LHCN-M2 (cell line): ENCODE measurements at regions not wholly inside any gene's neighbourhood (a gene's known extent, or its start where the extent isn't known, plus 50 kb on each side); places are given as distances from the start of the nearest gene placed in this dataset.

Experiments used
- DNase-seq: peaks from one replicate; pipeline ENCODE4 v3.0.0-alpha.2; 2012; ENCODE audit warnings: low read depth

DNA sequence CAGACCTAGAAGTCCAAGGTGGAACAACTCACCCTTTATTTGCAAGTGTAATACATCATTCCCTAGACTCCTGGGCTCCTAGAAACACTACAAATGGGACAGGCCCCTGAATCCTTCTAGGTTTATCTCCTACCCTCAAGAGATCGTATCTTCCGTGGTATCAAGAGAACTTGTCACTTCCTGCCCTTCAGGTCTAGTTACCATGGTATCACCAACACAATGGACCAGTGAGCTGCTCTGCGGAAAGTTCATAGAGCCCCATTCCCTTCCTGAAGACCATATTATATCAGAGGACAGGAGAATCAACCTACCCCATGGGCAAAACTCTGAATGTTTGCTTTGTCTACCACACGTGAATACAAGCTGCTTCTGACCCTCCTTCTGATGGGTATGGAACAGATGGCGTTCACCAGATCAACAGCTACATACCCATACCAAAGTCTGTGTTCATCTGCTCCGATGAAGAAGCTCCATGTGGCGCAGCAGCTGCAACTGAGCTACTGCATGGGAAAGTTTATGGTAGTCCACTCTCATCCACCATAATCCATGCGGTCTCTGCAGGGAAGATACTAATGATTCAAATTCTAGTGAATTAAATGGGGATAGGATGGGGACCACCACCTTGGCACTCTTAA lies 84.6 kb upstream of the KLF13 start:
- DNase-seq: no peak

DNA sequence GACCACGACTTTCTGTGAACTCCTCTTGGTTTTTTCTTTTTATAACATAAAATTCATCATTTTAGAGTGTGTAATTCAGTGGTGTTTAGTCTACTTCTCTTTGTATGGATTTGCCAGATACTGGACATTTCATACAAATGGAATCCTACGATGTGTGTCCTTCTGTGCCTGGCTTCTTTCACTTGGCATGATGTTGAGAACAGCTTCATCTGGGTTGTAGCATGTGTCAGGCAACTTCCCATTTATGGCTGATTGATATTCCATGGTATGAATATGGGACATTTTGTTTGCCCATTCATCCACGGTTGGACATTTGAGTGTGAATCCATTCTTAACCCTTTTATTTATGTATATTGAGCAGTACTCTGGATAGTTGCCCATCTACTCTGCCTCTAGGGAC lies 82.7 kb upstream of the KLF13 start:
- no peak for DNase-seq

DNA sequence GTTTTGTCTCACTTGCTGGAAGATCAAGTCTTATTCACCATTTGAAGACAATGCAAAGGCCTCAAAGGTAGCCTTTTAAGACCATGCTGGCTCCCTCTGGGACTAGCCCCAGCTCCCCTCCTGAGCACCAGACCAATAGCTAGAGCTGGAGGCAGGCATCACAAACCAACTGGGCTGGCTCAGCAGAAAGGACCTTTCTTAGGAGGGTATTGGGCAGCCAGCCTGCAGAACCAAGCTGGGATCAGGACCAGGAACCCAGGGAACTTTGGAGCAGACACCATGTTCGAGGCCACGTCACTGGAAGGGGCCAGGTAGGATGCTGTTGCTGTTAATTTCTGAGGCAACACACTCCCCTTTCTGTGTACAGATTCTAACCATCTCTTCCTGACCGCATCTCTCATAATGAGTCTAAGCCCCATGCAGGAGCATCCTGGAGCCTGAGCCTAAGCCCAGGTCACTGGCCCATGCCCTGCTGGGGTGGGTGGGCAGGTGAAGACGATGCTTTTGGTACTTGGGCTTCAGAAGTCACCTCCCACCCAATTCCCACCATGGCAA lies 81.4 kb upstream of the KLF13 start:
- DNase-seq: no peak

DNA sequence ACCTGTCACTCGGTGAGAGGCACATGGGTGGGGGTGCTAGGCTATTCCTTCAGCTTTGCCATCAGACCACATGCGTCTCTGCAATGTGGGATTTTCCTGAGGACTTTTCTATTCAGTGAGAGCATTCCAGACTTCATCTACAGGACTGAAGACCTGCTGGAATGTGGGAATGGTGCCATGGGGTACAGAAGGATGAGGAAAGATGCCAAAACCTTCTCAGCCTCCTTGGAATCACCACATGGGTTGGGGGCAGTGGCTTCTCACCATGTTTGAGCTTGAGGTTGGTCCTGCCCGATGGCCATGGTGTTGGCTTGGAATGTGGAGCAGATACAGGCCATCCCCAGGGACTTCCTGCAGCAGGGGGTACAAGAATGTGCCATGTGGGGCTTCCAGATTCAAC lies 80.9 kb upstream of the KLF13 start:
- DNase-seq: no peak

DNA sequence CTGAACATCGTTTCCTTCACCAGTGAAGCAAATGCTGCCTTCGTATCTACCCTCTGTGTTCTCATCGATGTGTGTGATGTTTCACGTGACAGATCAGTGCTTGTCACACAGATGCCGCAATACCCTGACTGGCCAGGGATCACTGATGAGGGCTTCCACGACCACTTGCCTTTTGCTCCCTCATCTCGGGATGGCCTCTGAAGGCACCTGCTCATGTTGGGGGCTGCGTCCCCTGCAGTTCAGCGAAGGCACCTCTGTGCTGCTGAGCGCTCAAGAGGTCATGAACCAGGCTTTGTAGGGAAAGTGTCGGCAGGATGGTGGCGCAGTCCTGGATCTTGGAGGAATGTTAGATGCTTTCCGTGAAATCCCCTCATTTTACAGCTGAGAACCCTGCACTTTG lies 79.2 kb upstream of the KLF13 start:
- DNase-seq: no peak

DNA sequence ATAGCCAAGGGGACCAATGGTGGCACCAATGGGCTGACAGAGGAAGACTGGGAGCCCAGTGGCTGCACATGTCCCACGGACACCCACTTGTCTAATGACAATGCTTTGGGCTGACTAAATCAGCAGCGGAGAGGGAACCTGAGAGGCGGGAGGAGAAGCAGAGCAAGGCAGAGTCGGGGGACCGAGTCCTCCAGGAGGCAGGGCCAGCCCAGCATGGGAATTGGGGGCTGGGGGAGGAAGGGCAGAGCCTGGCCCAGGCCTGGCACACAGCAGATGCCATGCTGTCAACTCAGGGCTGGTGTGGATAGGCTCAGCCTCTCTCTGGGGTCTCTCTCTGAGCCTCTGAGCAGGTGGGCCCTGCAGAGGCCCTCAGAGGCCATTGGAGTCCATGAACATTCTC lies 78.4 kb upstream of the KLF13 start:
- DNase-seq: no peak

DNA sequence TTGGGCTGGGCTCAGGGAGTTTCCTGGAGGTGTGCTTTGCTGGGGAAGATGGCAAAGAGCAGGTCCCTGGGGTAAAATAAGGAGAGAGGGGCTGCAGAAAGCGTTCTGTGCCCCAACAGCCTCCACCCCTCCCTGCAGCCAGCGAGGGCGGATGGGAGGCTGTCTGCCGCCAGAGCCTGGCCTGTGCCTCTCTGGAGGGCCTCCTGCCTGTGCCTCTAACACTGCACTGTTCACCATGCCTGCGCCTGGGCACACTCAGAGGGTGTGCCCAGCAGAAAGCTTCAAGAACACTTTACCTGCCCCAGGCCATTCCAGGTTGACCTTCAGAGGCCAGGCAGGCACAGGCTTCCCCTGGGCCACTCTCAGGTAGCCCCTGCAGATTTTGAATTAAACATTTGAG lies 77.7 kb upstream of the KLF13 start:
- no peak for DNase-seq

DNA sequence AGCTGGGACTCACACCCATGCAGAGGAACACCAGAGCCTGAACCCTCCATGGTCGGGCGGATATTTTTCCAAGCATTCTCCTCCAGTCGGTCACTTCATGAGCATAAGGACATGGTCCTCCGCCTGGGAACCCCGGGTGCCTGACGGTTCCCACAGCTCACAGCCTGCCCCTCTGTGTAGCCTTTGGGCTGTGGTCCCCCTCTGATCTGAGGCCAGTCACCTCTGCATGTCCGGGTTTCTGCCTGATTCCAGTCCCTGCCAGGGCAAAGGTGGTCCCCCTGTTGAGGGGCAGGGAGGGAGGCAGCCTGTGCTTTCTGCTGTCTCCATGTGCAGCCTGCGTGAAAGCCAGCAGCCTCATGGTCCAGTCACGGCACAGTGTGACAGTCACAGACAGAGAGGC lies 76.6 kb upstream of the KLF13 start:
- no peak for DNase-seq

DNA sequence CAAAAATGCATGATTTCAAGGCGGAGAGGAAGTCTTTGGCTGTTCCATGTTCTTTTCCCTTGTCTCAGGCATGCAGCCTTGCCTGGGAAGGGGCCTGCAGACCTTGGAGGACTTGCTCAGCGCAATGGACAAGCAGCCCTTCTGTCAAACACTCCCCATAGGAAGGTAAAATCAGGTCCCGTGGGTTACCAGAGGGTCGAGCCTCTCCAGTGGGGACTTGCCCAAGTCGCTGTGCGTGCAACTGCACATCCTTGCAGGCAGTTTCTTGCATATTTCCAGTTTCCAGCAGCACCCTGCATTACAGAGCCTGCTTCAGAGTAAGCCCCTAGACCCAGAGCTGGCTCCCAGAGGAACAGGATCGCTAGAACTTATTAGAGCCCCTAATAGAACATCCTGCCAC lies 75.5 kb upstream of the KLF13 start:
- DNase-seq: no peak

DNA sequence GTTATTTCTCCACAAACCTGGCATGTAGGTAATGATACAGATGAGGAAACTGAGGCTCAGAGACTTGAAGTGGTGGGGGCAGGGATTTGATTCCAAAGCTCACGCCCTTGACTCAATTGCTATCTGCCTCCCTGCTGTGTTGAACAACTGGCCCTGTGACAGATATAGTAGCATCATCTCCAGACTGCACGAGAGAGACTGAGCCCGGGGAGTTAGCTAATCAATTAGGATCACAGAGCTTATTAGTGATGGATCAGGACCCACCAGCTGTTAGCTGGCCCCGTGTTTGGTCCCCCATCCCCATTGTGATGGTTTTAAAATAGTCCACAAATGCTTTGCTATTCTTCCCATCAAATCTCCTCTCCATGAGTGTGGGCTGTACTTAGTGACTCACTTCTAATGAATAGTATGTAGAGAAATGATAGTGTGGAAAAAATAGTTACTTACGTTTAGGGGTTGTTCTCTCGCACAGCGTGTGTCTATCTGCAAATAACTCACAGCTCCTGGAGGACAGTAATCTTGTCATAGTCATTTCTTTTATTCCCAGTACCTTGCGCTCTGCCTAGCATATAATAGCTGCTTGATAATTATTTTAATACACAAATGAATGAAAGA lies 74.4 kb upstream of the KLF13 start:
- no peak for DNase-seq

DNA sequence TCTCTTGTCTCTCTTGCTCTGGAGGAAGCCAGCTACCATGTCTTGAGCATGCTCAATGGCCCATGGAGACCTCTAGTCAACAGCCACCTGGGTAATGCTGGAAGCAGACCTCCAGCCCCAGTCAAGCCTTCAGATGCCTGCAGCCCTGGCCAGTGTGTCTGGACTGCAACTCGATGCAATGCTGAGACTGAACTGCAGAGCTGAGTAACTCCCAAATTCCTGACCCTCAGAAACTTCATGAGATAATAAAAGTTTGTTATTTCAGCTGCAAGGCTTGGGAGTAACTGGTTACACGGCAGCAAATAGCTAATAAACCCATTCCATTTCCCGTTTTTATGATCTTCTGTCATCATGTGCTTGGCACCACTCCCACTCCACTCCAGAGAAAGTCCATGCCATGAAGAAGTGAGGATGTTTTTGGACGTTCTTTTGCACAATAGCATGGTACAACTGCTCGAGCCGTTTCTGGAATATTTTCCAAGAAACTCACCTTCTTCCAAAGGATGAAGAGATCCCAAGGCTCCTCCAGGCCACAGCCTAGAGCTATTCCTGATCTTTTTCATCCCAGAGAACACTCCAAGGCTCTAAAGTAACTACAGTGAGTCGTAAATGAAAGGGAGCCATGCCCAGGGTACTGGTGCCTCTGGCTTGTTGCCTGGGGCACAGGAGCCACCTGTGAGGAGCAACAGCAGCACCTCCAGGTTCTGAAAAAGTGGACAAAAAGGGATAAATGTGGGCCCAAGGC lies 72.0 kb upstream of the KLF13 start:
- DNase-seq: peak; percentile 82

DNA sequence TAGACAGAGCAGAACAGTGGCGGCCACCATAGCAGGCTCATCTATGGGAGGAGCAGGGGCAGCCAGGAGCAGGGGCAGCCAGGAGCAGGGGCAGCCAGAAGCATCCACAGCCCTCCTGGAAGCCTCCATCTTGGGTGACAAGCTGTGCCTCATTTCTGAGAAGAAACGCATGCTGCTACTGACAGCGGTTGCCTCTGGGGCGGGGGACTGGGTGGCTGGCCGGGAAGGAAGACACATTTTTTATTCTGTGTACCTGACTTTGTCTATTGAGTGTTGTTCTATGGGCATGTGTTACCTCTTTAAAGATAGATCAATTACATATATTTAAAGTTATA lies 71.5 kb upstream of the KLF13 start:
- no peak for DNase-seq

DNA sequence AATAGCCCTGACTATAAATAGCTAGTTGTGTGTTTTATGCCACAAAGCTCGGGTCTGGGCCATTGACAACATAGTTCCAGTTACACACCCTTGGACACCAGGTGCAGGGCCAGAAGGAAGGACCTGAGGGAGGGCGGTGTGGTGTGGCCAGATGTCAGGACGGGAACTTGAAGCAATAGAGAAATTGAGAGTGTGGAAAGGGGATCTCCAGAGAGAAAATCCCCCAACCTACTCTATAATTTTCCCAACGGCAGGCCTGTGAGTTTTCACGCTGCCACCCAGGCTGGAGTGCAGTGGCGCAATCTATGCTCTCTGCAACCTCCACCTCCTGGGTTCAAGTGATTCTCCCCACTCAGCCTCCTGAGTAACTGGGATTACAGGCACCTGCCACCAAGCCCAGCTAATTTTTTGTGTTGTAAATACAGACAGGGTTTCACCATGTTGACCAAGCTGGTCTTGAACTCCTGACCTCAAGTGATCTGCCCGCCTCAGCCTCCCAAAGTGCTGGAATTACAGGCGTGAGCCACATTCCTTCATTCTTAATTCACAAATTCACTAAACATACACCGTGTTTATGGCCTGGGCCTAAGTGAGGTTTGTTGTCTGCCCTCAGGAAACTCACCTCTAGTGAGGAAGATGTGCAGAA lies 70.8 kb upstream of the KLF13 start:
- no peak for DNase-seq

DNA sequence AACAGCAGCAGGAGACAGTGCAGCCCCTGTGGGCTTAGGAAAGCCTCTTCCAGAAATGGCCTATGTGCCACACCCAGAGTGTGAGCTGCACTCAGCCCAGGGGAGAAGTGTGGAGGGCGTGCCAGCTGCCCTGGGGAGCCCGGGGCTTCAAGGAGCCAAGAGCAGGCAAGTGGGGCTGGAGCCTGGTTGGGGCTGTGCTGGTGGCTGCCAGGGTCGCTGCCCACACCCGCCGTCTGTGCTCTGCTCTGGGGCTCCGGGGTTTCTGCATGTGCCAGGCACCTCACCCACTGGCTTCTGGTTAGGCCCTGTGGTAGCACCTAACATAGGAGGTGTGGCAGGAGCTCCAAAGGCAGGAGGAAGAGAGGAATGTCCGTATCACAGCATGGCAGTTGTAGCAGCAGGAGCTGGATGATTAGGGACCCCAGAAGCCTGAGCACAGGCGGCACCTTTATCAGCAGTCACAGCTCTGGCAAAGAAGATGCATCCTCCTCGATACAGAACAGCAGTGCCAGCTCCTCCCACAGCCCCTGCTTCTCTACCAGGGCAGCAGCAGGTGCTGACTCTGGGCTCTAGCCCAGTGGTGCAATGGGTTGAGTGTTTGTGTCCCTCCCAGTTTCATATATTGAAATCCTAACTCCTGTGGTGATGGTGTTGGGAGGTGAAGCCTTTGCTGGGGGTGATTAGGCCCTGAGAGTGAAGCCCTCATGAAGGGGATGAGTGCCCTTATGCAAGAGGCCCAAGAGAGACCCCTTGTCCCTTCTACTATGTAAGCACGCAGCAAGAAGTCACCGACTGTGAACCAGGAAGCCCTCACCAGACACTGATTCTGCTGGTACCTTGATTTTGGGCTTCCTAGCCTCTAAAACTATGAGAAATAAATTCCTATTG lies 70.0 kb upstream of the KLF13 start:
- no peak for DNase-seq

DNA sequence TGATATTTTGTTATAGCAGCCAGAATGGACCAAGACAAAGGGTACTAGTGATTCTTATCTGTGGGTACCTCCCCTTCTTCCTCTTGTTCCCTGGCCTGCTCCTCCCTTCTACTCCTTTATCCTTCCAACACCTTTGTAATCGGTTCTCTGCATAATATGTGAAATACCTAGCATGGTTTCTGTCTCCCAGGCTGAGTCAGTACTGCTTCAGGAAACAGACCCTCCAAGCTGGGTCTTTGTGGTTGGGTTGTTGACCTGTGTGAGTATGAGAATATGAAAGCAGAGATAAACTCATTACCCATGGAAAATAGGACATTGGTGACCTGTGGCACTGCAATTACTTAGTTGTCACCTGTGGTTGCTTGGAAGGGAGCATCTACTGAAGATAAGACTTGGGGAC lies 69.3 kb upstream of the KLF13 start:
- DNase-seq: no peak

DNA sequence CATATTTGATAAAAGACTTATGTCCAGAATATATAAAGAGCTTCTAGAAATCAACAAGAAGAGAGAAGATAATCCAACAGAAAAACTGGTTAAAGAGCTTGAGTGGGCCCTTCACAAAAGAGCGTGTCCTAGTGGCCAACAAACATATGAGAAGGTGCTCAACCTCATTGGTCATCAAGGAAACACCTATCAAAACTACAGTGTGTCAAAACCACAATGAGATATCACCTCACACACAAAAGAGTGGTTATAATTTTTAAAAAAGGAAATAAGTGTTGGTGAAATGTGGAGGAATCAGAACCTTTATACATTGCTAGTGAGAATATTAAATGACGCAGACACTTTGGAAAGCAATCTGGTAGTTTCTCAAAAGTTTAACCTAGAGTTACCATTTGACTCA lies 68.4 kb upstream of the KLF13 start:
- no peak for DNase-seq

DNA sequence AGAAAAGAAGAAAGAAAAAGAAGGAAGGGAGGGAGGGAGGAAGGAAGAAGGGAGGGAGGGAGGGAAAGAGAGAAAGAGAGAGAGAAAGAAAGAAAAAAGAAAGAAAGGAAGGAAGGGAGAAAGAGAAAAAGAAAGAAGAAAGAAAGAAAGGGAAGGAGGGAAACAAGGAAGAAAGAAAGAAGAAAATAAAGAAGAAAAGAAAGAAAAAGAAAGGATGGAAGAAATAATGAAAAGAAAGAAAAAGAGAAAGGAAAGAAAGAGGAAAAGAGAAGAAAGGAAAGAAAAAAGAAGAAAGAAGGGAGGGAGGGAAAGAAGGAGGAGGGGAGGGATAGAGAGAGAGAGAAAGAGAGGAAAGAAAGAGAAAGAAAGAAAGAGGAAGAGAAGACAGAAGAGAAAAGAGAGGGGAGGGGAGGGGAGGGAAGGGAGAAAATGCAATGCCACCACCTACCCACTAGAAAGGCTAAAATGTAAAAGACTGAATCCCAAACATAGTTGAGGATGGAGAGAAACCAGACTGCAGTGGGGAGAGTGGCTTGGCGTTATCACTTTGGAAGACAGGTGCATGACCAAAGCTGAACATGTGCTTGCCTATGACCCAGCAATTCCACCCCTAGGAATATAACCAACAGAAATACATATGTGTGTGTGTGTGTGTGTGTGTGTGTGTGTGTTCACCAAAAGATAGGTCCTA lies 66.9 kb upstream of the KLF13 start:
- no peak for DNase-seq

DNA sequence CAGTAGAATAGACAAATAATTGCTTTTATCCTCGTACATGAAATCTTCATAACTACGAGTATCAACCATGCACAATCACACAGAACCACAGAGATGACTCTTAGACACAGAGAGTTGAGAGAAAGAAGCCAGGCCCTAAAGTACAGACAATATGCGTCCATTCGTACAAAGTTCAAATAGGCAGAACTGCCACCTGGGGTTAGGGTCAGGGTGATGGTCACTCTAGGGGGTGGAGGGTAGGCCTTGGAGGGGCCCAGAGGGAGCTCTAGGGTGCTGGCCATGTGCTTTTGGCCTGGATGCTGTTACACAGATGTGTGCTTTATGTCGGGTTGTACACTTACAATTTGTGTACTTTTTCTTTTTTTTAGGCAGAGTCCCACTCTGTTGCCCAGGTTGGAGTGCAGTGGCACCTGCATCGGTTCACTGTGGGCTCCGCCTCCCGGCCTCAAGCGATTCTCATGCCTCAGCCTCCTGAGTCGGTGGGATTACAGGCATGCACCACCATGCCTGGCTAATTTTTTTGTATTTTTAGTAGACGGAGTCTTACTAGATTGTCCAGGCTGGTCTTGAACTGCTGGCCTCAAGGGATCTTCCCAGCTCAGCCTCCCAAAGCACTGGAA lies 65.9 kb upstream of the KLF13 start:
- no peak for DNase-seq

DNA sequence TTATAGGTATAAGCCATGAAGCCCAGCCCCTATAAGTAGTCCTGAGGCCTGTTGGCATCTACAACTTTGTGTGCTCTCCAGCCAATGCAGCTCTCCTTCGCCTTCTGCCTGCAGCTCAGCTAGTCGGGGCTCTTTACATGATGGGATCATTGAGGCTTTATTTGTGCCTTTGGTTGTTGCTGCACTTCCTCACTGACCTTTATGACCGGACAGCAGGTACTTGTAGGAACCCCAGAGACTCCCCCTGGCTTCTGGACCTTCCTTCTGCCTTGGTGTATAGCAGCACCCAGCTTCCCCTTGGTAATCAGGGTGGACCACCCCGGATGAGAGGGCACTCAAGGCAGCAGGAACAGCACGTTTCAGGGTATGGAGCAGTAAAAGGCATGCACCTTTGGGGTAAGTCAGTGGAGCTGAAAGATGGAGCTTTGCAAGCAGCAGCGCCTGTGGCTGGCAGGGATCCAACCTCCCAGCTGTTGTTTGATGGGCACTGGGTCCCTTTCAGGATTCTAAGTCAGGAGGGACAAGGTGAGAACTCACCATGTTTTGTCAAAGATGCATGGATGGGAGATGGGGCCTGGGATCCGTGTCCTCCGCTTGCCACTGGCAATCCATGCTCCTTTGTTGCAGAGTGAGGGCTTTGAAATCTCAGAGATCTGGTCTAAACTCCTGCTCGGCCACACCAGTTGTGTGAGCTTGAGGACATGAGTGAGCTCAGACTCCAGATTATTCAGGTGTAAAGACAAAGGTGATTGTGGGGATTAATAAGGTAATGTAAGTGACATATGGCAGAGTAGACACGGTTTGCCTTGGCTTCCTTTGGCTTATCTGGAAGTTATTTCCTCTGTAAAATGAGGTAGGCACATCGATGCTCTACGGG lies 65.1 kb upstream of the KLF13 start:
- no peak for DNase-seq

DNA sequence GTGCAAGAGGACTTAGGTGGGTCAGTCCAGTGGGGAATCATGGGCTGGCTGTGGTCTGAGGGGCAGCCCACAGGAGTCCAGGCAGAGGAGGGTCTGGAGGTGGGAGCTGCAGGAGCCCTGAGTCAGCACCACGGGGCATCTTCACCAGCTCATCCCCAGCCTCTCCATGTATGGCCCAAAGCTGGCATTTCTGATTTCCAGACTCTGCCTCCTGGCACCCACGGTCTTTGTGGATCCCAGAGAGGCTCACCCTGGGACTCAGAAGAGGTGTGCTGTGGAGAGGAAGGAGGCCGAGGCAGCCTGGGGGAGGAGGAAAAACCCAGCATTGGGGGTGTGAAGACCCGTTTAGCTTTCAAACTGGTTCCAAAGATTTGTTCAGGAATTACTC lies 64.5 kb upstream of the KLF13 start:
- DNase-seq: no peak
